ENCODE measurements at regions not wholly inside any gene's neighbourhood (a gene's known extent, or its start where the extent isn't known, plus 50 kb on each side); places are given as distances from the start of the nearest gene placed in this dataset.

DNA sequence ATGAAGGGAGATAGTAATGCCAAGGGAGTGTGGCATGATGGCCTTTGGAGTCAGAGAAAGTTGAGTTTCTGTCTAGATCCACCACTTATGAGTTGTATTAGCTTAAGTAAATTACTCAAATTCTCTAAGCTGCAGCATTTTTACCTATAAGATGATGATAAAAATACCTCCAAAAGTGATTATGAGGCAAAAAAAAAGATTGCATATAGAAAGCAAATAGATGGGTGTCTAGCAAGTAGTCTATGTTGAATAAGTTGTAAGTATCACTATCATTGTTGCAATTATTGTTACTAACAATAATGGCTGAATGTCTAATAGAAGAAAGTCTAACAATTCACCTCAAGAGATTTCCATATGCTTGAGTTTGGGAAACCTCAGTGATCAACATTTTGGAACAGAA lies 959.2 kb upstream of the GJE1 start:
- DNase-seq, result no peak
- intact Hi-C loops (cut with DNase I), result no loop called here
- H3K9me3 ChIP-seq, result peaks cover 0 to 21% (median 9%) of the 10 kb centered on the region in 12 donors
- ATAC-seq, result no peak
- H3K36me3 ChIP-seq, result no peaks in the 10 kb centered on the region
- H3K4me3 ChIP-seq, result no peak overlapping the region
- H3K27ac ChIP-seq, result no peak overlapping the region
- no peaks in the 10 kb centered on the region for H3K4me1 ChIP-seq
- no peaks in the 10 kb centered on the region for H3K27me3 ChIP-seq
- TF ChIP-seq POLR2A (IDR thresholded peaks at IDR 0.05), result no peak
- no peak for TF ChIP-seq CTCF (IDR thresholded peaks at IDR 0.05)

DNA sequence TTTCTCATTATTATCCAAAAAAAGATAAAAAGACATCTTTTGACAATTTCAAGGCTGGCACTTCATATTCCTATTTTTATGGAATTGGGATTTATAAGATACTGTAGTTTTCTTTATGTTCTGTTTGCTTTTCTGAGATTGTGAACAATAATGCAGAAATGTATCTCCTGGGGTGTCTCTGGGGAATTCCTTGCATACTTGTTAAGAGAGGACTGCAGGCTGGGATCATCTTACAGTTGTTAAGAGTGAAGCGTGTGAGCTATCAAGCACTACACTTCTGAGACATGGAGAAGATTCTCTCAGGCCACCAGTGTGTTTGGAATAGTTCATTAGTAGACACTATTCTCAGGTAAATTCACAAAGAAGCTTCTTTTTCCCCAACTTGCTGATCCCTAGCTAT lies 963.3 kb upstream of the GJE1 start:
- Histone ChIP-seq H3K4me3 (no peak overlapping the region), H3K27me3 (no peaks in the 10 kb centered on the region), H3K4me1 (peaks cover 0 to 17% (median 4%) of the 10 kb centered on the region in 12 donors), H3K27ac (no peak overlapping the region), H3K36me3 (no peaks in the 10 kb centered on the region), H3K9me3 (peaks cover 0 to 7% (median 0%) of the 10 kb centered on the region in 12 donors)
- intact Hi-C loops (cut with DNase I), result loop anchor here in 2 of 10 donors (5.0 to 10.0 kb wide), 2 partner anchors 233 to 235 kb away; no protein-coding TSS in a partner anchor
- WGBS, 4 donors, result 59 to 67% (median 62%) methylated on average over 1 of the region's 1 CpG
- ATAC-seq (no peak), DNase-seq (no peak)
- TF ChIP-seq POLR2A (IDR thresholded peaks at IDR 0.05) (no peak), CTCF (IDR thresholded peaks at IDR 0.05) (no peak)

- intact Hi-C loops (cut with DNase I), result loop anchor here in 2 of 10 donors (5.0 to 10.0 kb wide), 2 partner anchors 234 to 237 kb away; no protein-coding TSS in a partner anchor
- peaks cover 0 to 25% (median 7%) of the 10 kb centered on the region in 12 donors for H3K4me1 ChIP-seq
- H3K27ac ChIP-seq, result no peak overlapping the region
- H3K9me3 ChIP-seq, result peaks cover 0 to 7% (median 0%) of the 10 kb centered on the region in 12 donors
- ATAC-seq (no peak), DNase-seq (no peak)
- 88 to 97% (median 96%) methylated on average over 20 of the region's 20 CpGs for WGBS, 4 donors
- H3K36me3 ChIP-seq, result no peaks in the 10 kb centered on the region
- no peak overlapping the region for H3K4me3 ChIP-seq
- no peaks in the 10 kb centered on the region for H3K27me3 ChIP-seq
- no peak for TF ChIP-seq CTCF (IDR thresholded peaks at IDR 0.05)
- no peak for TF ChIP-seq POLR2A (IDR thresholded peaks at IDR 0.05)
Measured at GRCh38 chr6:141167945-141168344, 964.8 kb upstream of the GJE1 start.

- TF ChIP-seq POLR2A (IDR thresholded peaks at IDR 0.05), result no peak
- intact Hi-C loops (cut with DNase I), result loop anchor here in 2 of 10 donors (5.0 to 10.0 kb wide), 2 partner anchors 237 to 240 kb away; no protein-coding TSS in a partner anchor
- Histone ChIP-seq H3K27ac (peak overlapping the region; percentile 43 to 91 (median 72)), H3K27me3 (no peaks in the 10 kb centered on the region), H3K9me3 (peaks cover 0 to 7% (median 0%) of the 10 kb centered on the region in 12 donors), H3K4me3 (no peak overlapping the region), H3K36me3 (no peaks in the 10 kb centered on the region), H3K4me1 (peaks cover 0 to 25% (median 7%) of the 10 kb centered on the region in 12 donors)
- peak; percentile 53 to 69 (median 57) for ATAC-seq
- 76 to 86% (median 83%) methylated on average over 1 of the region's 1 CpG for WGBS, 4 donors
- DNase-seq, result no peak
Measured at GRCh38 chr6:141165002-141165665, 967.6 kb upstream of the GJE1 start.

Measured in heart left ventricle (tissue), 16 donors.